ENCODE measurements at regions not wholly inside any gene's neighbourhood (a gene's known extent, or its start where the extent isn't known, plus 50 kb on each side); places are given as distances from the start of the nearest gene placed in this dataset.

GRCh38 chr21:24737296-24737850, 869.9 kb downstream of the MRPL39 start:
- no peak for ATAC-seq
- no peak for DNase-seq

DNA sequence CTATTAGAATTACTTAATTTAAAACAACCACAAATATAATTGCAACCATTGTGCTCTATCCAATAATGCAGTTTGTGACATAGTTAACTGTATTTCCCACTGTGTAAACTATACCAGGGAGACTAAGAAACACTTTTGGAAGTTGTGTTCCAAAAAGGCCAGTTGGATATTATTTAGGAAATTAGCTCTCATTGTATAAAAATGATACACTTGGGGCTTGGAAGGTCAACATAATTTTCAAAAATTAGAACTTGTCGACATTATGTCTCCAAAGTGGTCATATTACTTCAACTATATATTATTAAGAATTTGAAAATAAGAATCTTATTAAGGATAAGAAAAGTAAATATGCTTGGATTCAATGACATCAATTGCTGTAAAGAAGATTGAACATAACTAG, 876.6 kb downstream of the MRPL39 start:
- Histone ChIP-seq H3K9me3 (no peaks in the 10 kb centered on the region), H3K4me1 (no peaks in the 10 kb centered on the region), H3K4me3 (no peak overlapping the region), H3K36me3 (no peaks in the 10 kb centered on the region), H3K27me3 (no peaks in the 10 kb centered on the region), H3K27ac (no peak overlapping the region)
- intact Hi-C loops (cut with DNase I), result no loop called here
- ATAC-seq (no peak), DNase-seq (no peak)
- 27% methylated on average over 1 of the region's 1 CpG for WGBS (ENCODE audit: insufficient coverage, low coverage, low lambda C conversion rate, missing lambda C conversion rate)
- TF ChIP-seq CTCF (IDR thresholded peaks at IDR 0.05) (no peak), POLR2A (IDR thresholded peaks at IDR 0.05) (no peak)

More at GRCh38 chr21:24737296-24737850, 869.9 kb downstream of the MRPL39 start:
- intact Hi-C loops (cut with DNase I), result no loop called here
- WGBS (ENCODE audit: insufficient coverage, low coverage, low lambda C conversion rate, missing lambda C conversion rate), result 34% methylated on average over 5 of the region's 5 CpGs
- no peaks in the 10 kb centered on the region for H3K4me1 ChIP-seq
- no peak overlapping the region for H3K4me3 ChIP-seq
- no peaks in the 10 kb centered on the region for H3K36me3 ChIP-seq
- H3K9me3 ChIP-seq, result no peaks in the 10 kb centered on the region
- no peak overlapping the region for H3K27ac ChIP-seq
- H3K27me3 ChIP-seq, result no peaks in the 10 kb centered on the region
- TF ChIP-seq POLR2A (IDR thresholded peaks at IDR 0.05) (no peak), CTCF (IDR thresholded peaks at IDR 0.05) (no peak)

- no peak for ATAC-seq
- no peaks in the 10 kb centered on the region for H3K36me3 ChIP-seq
- TF ChIP-seq POLR2A (IDR thresholded peaks at IDR 0.05) (no peak), CTCF (IDR thresholded peaks at IDR 0.05) (no peak)
- H3K4me3 ChIP-seq, result no peak overlapping the region
- intact Hi-C loops (cut with DNase I), result no loop called here
- H3K27me3 ChIP-seq, result no peaks in the 10 kb centered on the region
- H3K4me1 ChIP-seq, result no peaks in the 10 kb centered on the region
- 30% methylated on average over 3 of the region's 3 CpGs for WGBS (ENCODE audit: insufficient coverage, low coverage, low lambda C conversion rate, missing lambda C conversion rate)
- H3K27ac ChIP-seq, result no peak overlapping the region
- no peaks in the 10 kb centered on the region for H3K9me3 ChIP-seq
- no peak for DNase-seq
Measured at GRCh38 chr21:24729568-24729967, 877.7 kb downstream of the MRPL39 start.

- no peak for TF ChIP-seq POLR2A (IDR thresholded peaks at IDR 0.05)
- no peak for TF ChIP-seq CTCF (IDR thresholded peaks at IDR 0.05)
- ATAC-seq (no peak), DNase-seq (no peak)
- Histone ChIP-seq H3K4me1 (no peaks in the 10 kb centered on the region), H3K36me3 (no peaks in the 10 kb centered on the region), H3K4me3 (no peak overlapping the region), H3K27ac (no peak overlapping the region), H3K27me3 (no peaks in the 10 kb centered on the region), H3K9me3 (no peaks in the 10 kb centered on the region)
- intact Hi-C loops (cut with DNase I), result no loop called here
- WGBS (ENCODE audit: insufficient coverage, low coverage, low lambda C conversion rate, missing lambda C conversion rate), result 36% methylated on average over 4 of the region's 4 CpGs
Measured at GRCh38 chr21:24727803-24728440, 879.4 kb downstream of the MRPL39 start.
